HCT116 (cell line): ENCODE measurements at regions not wholly inside any gene's neighbourhood (a gene's known extent, or its start where the extent isn't known, plus 50 kb on each side); places are given as distances from the start of the nearest gene placed in this dataset.

ENCODE experiments used
- CEBPB ChIP-seq: IDR thresholded peaks from 2 replicates; pipeline ENCODE4 v1.6.1; 2012; ENCODE audit warnings: low read depth
- CTCF ChIP-seq, 3 experiments: fragments of 200-600 bp in 1 of 3; sonication (generic) in 1 of 3; IDR thresholded peaks in 2 of 3; conservative IDR thresholded peaks in 1 of 3; 2 replicates each; pipeline ENCODE4 v1.5.1; 2012 to 2017; ENCODE audit warnings: low read depth in 2 of 3, low read length in 2 of 3, antibody characterized with exemption in 1 of 3, borderline replicate concordance in 1 of 3, control low read depth in 1 of 3, mild to moderate bottlenecking in 1 of 3, mixed read lengths in 1 of 3, mixed run types in 1 of 3, moderate library complexity in 1 of 3; ENCODE audit not compliant: insufficient read depth in 1 of 3
- POLR2A ChIP-seq: IDR thresholded peaks from 2 replicates; pipeline ENCODE4 v1.7.0; 2011; ENCODE audit warnings: borderline replicate concordance; ENCODE audit not compliant: insufficient read depth, insufficient read length; ENCODE audit errors: extremely low read depth
- RAD21 ChIP-seq: IDR thresholded peaks from 2 replicates; pipeline ENCODE4 v1.6.1; 2012; ENCODE audit warnings: low read depth, mild to moderate bottlenecking
- YY1 ChIP-seq: IDR thresholded peaks from 2 replicates; pipeline ENCODE4 v1.6.1; 2011; ENCODE audit warnings: low read length, low read depth, moderate library complexity, mild to moderate bottlenecking; ENCODE audit not compliant: insufficient replicate concordance; ENCODE audit errors: extremely low read depth

GRCh38 chr3:67901681-67902080, 247.3 kb upstream of the SUCLG2 start:
- TF ChIP-seq YY1 (no peak), CTCF (IDR thresholded peaks at IDR 0.05 in 2 of 3, conservative IDR thresholded peaks at IDR 0.05 in 1 of 3; ENCODE audit: borderline replicate concordance in 1 of 3, insufficient read depth in 1 of 3, low read depth in 2 of 3, low read length in 2 of 3) (no peak; a peak in 1 of 6 replicates), CEBPB (no peak), RAD21 (no peak), POLR2A (no peak)
